Subcutaneous abdominal adipose tissue (tissue), 5 donors: ENCODE measurements at regions not wholly inside any gene's neighbourhood (a gene's known extent, or its start where the extent isn't known, plus 50 kb on each side); places are given as distances from the start of the nearest gene placed in this dataset.

Experiments
- H3K27ac ChIP-seq: one replicate; pipeline ENCODE4 v1.7.0; 2013; ENCODE audit warnings: low read depth, mild to moderate bottlenecking, inconsistent platforms, low read length, moderate library complexity
- H3K27me3 ChIP-seq, 5 donors: one replicate each; pipeline ENCODE4 v1.7.0; 2013; ENCODE audit warnings: low read length in 5 of 5, inconsistent platforms in 1 of 5; ENCODE audit not compliant: control insufficient read depth in 5 of 5, insufficient read depth in 4 of 5
- H3K36me3 ChIP-seq, 5 donors: one replicate each; pipeline ENCODE4 v1.7.0; 2013; ENCODE audit warnings: low read length in 5 of 5; ENCODE audit not compliant: control insufficient read depth in 5 of 5, insufficient read depth in 5 of 5
- H3K4me1 ChIP-seq, 5 donors: one replicate each; pipeline ENCODE4 v1.7.0; 2013; ENCODE audit warnings: low read length in 5 of 5, mild to moderate bottlenecking in 3 of 5, moderate library complexity in 1 of 5; ENCODE audit not compliant: control insufficient read depth in 5 of 5, insufficient read depth in 5 of 5
- H3K4me3 ChIP-seq, 5 donors: one replicate each; pipeline ENCODE4 v1.7.0; 2013; ENCODE audit warnings: low read length in 5 of 5, low read depth in 1 of 5
- H3K9ac ChIP-seq, 5 donors: one replicate each; pipeline ENCODE4 v1.7.0; 2013; ENCODE audit warnings: low read length in 5 of 5, mild to moderate bottlenecking in 4 of 5, moderate library complexity in 3 of 5
- H3K9me3 ChIP-seq, 5 donors: one replicate each; pipeline ENCODE4 v1.7.0; 2013; ENCODE audit warnings: low read length in 5 of 5; ENCODE audit not compliant: control insufficient read depth in 5 of 5
- donor health status: healthy.
- donor health status: healthy.
- donor health status: healthy.
- donor health status: healthy.
- donor health status: healthy.

DNA sequence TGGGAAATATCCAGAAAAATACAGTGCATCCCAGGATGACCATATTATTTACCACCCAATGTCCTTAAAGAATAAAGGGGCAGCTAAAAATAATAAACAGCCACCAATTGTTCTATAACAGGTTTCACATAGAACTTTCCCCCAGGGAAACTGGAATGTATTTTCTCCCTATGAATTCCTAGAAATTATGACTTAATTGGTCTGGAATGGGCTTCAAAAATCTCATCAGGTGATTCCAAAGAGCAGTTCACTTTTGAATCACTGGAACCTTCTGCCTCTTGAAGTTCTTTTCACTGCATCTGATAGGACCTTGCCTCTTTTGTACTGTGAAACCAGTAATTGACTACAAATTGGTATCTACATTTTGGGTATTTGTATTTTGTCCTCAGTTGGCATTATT is 119.3 kb downstream of the ZNF330 start:
- H3K9ac ChIP-seq, result no peak overlapping the region
- no peak overlapping the region for H3K27ac ChIP-seq
- H3K4me3 ChIP-seq, result no peak overlapping the region

DNA sequence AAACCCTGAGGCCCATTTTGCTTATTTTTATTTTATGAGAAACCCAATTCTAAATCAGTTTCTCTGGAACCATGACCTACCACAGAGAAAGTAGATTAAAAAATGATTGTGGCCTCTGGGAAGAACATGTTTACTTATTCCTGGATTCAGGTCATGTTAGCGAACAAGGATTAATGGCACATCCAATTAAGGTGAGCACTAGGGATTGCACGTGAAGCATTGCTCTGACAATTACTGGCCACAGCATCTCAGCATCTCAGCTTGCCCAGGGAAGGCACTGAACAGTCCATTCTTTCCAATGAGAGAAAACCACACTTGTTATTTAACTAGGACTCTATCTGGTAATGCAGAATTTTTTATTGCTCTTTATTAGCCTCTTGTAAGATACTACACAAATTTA is 119.8 kb downstream of the ZNF330 start:
- Histone ChIP-seq H3K4me1 (peaks cover 0 to 2% (median 0%) of the 10 kb centered on the region in 5 donors), H3K4me3 (no peak overlapping the region), H3K9ac (no peak overlapping the region), H3K9me3 (no peaks in the 10 kb centered on the region), H3K36me3 (no peaks in the 10 kb centered on the region), H3K27me3 (no peaks in the 10 kb centered on the region), H3K27ac (no peak overlapping the region)

More for the DNA sequence above, 119.3 kb downstream of the ZNF330 start:
- H3K4me1 ChIP-seq, result peaks cover 0 to 2% (median 0%) of the 10 kb centered on the region in 5 donors
- no peaks in the 10 kb centered on the region for H3K27me3 ChIP-seq
- no peaks in the 10 kb centered on the region for H3K9me3 ChIP-seq
- H3K36me3 ChIP-seq, result no peaks in the 10 kb centered on the region

DNA sequence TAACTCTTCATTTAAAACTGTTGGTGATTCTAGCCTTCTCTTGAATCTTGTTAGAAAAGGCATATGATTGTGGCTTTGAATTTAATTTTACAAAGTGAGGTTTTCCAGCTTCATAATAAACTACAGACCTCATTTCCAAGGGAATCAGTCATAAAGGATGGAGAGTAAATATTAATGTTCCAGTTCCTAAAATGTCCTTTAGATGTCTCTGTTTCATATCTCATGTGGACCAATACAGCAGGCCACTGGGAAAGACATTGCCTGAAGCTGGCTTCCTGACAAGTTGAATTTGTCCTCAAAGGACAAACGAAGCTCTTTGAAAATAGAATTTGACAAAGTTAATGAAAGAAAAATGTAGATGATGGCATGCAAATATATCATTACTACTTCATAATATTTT is 125.4 kb downstream of the ZNF330 start:
- Histone ChIP-seq H3K36me3 (no peaks in the 10 kb centered on the region), H3K4me1 (peaks cover 0 to 7% (median 2%) of the 10 kb centered on the region in 5 donors), H3K27me3 (no peaks in the 10 kb centered on the region), H3K4me3 (no peak overlapping the region), H3K9me3 (no peaks in the 10 kb centered on the region), H3K27ac (no peak overlapping the region), H3K9ac (no peak overlapping the region)

DNA sequence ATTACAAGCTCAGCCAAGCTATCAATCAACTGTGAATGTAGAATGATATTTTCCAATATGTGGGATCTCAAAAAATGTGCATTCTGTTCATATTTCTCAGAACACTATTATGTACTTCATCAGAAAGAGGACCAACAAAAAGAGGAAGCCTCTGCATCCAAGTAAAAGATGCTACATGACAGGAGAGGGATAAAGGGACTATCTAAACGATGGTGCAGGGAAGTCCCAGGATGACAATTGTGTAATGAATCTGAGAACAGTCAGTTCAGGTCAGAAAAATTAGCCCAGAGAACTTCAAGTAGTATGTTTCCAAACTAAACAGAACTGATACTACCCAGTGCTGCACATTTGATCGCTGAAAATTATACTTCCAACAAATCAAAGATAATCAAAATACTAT is 127.0 kb downstream of the ZNF330 start:
- H3K27me3 ChIP-seq, result no peaks in the 10 kb centered on the region
- peaks cover 0 to 7% (median 2%) of the 10 kb centered on the region in 5 donors for H3K4me1 ChIP-seq
- H3K27ac ChIP-seq, result no peak overlapping the region
- H3K36me3 ChIP-seq, result no peaks in the 10 kb centered on the region
- H3K9me3 ChIP-seq, result no peaks in the 10 kb centered on the region
- H3K9ac ChIP-seq, result no peak overlapping the region
- H3K4me3 ChIP-seq, result no peak overlapping the region

DNA sequence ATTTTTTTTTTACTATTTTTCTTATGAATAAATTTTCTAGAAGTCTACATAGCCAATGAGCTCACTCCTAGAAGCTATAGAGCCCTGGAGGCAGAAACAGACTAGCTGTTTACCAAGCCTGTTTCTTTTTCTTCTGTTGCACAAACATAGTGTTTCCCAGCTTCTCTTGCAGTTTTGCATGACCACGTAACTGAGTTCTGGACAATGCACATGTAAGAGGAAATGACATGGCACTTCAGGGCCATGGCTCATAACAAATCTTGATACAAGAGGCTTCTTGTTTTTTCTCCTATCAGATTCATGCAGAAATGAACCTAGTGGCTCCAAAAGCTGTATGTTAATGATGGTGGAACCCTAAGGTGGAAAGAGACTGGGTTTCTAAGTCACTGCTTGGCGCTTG is 127.4 kb downstream of the ZNF330 start:
- no peak overlapping the region for H3K9ac ChIP-seq
- no peak overlapping the region for H3K4me3 ChIP-seq
- H3K4me1 ChIP-seq, result peaks cover 0 to 7% (median 2%) of the 10 kb centered on the region in 5 donors
- H3K27me3 ChIP-seq, result no peaks in the 10 kb centered on the region
- H3K9me3 ChIP-seq, result no peaks in the 10 kb centered on the region
- H3K27ac ChIP-seq, result no peak overlapping the region
- H3K36me3 ChIP-seq, result no peaks in the 10 kb centered on the region

DNA sequence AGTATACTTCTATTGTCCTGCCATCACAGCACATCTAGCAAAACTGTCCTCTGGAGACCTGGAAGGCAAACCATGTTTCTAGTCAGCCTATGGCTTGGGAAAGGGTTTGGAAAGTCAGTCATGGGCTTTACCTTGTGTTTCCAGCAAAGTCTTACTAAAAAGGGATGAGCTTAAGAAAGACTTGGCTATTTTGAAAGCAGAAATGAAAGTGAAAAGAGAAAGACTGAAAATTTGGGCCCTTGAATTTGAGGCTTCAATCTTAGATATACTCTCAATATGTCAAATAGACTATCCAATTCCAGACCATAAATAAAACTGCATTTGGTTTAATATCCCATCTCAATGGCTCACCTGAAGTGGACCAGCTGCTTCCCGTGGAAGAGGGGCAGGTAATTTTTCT is 127.9 kb downstream of the ZNF330 start:
- no peaks in the 10 kb centered on the region for H3K27me3 ChIP-seq
- no peaks in the 10 kb centered on the region for H3K9me3 ChIP-seq
- no peak overlapping the region for H3K4me3 ChIP-seq
- H3K27ac ChIP-seq, result no peak overlapping the region
- no peaks in the 10 kb centered on the region for H3K36me3 ChIP-seq
- peaks cover 0 to 7% (median 2%) of the 10 kb centered on the region in 5 donors for H3K4me1 ChIP-seq
- no peak overlapping the region for H3K9ac ChIP-seq

DNA sequence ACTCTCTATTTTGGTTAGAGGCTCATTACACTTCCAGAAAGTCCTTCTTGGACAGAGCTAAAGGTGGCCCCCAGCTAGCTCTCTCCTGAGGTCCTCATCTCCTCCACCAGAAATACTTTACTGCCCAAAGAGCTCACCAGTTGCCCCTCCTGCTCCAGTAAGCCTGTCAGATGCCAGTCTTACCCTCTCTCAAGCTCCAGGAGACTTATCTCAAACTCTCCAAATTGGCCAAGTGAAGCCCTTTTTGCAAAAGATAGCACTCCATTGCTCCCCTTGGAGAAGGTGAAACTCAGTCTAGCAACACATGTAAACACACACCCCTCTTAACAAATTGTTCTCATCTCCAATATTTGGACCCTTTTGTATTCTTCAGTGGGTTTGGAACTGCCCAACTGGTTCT is 128.5 kb downstream of the ZNF330 start:
- H3K27ac ChIP-seq, result no peak overlapping the region
- H3K36me3 ChIP-seq, result no peaks in the 10 kb centered on the region
- H3K9me3 ChIP-seq, result peaks cover 0 to 3% (median 0%) of the 10 kb centered on the region in 5 donors
- peaks cover 0 to 7% (median 2%) of the 10 kb centered on the region in 5 donors for H3K4me1 ChIP-seq
- H3K9ac ChIP-seq, result no peak overlapping the region
- no peak overlapping the region for H3K4me3 ChIP-seq
- no peaks in the 10 kb centered on the region for H3K27me3 ChIP-seq

DNA sequence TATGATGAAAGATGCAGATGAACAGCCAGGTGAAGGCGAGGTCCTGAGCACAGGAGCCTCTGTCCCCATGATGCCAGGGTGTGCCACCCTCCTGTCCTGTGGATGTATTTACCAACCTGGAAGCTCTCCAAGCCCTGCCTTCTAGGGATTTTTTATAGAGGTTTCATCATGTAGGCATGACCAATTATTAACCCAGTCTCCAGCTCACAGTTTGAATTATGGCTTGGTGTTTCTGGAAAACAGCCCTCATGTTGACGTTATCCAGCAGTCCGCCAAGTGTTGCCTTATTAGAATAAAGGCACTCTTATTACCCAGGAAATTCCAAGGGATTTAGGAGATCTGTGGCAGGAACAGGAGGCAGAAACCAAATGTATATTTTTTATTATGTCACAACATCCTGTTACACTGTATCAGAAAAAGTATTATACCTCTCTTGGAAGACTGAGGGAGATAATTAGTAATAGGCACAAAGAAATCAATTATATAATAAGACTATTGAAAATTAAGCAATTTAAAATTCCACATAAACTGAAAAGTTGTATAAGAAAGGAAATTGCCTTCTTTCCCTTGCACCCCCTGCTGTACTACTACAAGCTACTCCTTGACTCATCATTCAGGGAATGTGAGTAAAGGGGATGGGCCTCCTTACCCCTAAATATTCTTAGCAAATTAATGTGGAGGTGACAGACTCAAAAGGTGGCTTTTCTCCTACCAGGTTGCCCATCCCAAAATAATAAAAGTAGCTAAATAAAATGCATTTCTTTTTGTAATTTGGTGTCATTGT is 129.6 kb downstream of the ZNF330 start:
- H3K9ac ChIP-seq, result no peak overlapping the region
- H3K27me3 ChIP-seq, result no peaks in the 10 kb centered on the region
- H3K27ac ChIP-seq, result no peak overlapping the region
- no peak overlapping the region for H3K4me3 ChIP-seq
- H3K36me3 ChIP-seq, result peaks cover 0 to 2% (median 0%) of the 10 kb centered on the region in 5 donors
- peaks cover 0 to 7% (median 2%) of the 10 kb centered on the region in 5 donors for H3K4me1 ChIP-seq
- H3K9me3 ChIP-seq, result peaks cover 0 to 3% (median 0%) of the 10 kb centered on the region in 5 donors

DNA sequence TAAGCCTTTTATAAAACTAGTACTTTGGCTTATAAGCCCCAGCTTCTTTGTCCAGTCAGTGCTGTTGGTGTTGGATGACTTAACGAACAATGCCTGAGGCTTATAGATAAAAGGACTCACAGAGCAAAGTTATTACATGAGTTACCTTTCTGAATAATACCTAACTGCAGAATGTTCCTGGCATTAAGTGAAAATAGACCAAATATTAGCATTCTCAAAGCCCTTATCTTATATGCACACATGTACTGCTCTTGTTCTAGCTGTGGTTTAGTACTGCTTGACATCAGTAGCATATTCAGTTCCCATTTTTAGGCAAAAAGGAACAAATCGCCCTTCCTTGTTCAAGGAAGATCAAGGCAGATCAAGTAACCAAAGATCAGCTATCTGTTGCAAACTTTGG is 131.6 kb downstream of the ZNF330 start:
- peaks cover 0 to 3% (median 0%) of the 10 kb centered on the region in 5 donors for H3K9me3 ChIP-seq
- H3K36me3 ChIP-seq, result peaks cover 0 to 2% (median 0%) of the 10 kb centered on the region in 5 donors
- no peak overlapping the region for H3K9ac ChIP-seq
- H3K4me3 ChIP-seq, result no peak overlapping the region
- no peak overlapping the region for H3K27ac ChIP-seq
- H3K4me1 ChIP-seq, result peaks cover 0 to 7% (median 2%) of the 10 kb centered on the region in 5 donors
- no peaks in the 10 kb centered on the region for H3K27me3 ChIP-seq

DNA sequence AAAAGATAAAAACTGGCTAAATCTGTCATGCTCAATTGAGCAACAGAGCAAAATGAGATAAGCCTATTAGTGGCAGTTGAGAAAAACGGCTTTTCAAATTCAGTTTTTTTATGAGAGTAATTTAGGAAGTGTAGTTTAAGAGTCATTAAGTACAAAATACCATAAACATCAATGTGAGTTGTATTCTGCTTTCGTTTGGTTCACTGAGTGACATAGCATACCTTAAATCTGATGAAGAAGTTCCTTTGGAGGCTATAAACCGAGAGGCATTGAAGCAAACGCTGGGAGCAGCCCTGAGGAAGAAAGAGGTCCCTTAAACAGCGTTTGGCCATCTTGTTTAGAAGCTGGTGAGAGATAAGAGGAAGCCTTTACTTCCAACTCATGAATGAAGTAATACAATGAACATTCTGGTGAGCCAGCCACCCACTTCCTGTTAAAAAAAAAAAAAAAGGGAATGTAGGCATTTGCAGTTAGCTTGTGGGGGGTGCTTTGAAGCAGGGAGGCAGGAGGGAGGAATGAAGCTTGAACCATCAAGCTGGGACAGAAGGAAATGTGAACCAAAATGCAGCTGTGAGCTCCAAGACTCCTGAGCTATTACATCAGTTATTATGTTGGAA is 132.3 kb downstream of the ZNF330 start:
- H3K4me3 ChIP-seq, result no peak overlapping the region
- H3K27me3 ChIP-seq, result no peaks in the 10 kb centered on the region
- no peak overlapping the region for H3K27ac ChIP-seq
- H3K9me3 ChIP-seq, result peaks cover 0 to 3% (median 0%) of the 10 kb centered on the region in 5 donors
- H3K36me3 ChIP-seq, result peaks cover 0 to 2% (median 0%) of the 10 kb centered on the region in 5 donors
- H3K4me1 ChIP-seq, result peaks cover 0 to 7% (median 2%) of the 10 kb centered on the region in 5 donors
- H3K9ac ChIP-seq, result no peak overlapping the region
